Trophoblast cell (in vitro differentiated cells and primary cell): ENCODE measurements at regions not wholly inside any gene's neighbourhood (a gene's known extent, or its start where the extent isn't known, plus 50 kb on each side); places are given as distances from the start of the nearest gene placed in this dataset.

Experiments
- DNase-seq, 2 donors: peaks; one replicate each; pipeline ENCODE4 v3.0.0-alpha.2; 2016
- H2AFZ ChIP-seq: 2 replicates; pipeline ENCODE4 v1.6.1; 2013; ENCODE audit warnings: low read length, moderate library complexity, mild to moderate bottlenecking; ENCODE audit not compliant: insufficient read depth, poor library complexity
- H2AK5ac ChIP-seq: 2 replicates; pipeline ENCODE4 v1.6.1; 2013; ENCODE audit warnings: mild to moderate bottlenecking, low read length
- H2BK120ac ChIP-seq: 2 replicates; pipeline ENCODE4 v1.6.1; 2013; ENCODE audit warnings: low read length, mild to moderate bottlenecking, moderate library complexity; ENCODE audit not compliant: insufficient read depth, poor library complexity
- H2BK12ac ChIP-seq: 2 replicates; pipeline ENCODE4 v1.6.1; 2013; ENCODE audit warnings: mild to moderate bottlenecking, low read length, moderate library complexity
- H2BK5ac ChIP-seq: 2 replicates; pipeline ENCODE4 v1.6.1; 2013; ENCODE audit warnings: low read length, low read depth, moderate library complexity, mild to moderate bottlenecking; ENCODE audit not compliant: poor library complexity
- H3K14ac ChIP-seq: 2 replicates; pipeline ENCODE4 v1.6.1; 2013; ENCODE audit warnings: mild to moderate bottlenecking, low read length
- H3K18ac ChIP-seq: 2 replicates; pipeline ENCODE4 v1.6.1; 2013; ENCODE audit warnings: mild to moderate bottlenecking, low read length
- H3K23ac ChIP-seq: 2 replicates; pipeline ENCODE4 v1.6.1; 2013; ENCODE audit warnings: low read length
- H3K27ac ChIP-seq: 2 replicates; pipeline ENCODE4 v1.5.1; 2013; ENCODE audit warnings: low read depth, mild to moderate bottlenecking, inconsistent platforms, low read length, moderate library complexity
- H3K27me3 ChIP-seq: 2 replicates; pipeline ENCODE4 v1.6.1; 2013; ENCODE audit warnings: inconsistent platforms, mild to moderate bottlenecking, low read length, moderate library complexity; ENCODE audit not compliant: insufficient read depth
- H3K36me3 ChIP-seq, 2 experiments: 1 replicate in 1 of 2; 2 replicates in 1 of 2; pipeline ENCODE4 v1.6.1; 2013; ENCODE audit warnings: low read length in 2 of 2, mild to moderate bottlenecking in 2 of 2, moderate library complexity in 1 of 2; ENCODE audit not compliant: insufficient read depth in 2 of 2, control insufficient read depth in 1 of 2
- H3K4ac ChIP-seq: 2 replicates; pipeline ENCODE4 v1.6.1; 2013; ENCODE audit warnings: low read depth, mild to moderate bottlenecking, low read length, moderate library complexity
- H3K4me1 ChIP-seq, 2 experiments: 1 replicate in 1 of 2; 2 replicates in 1 of 2; pipeline ENCODE4 v1.6.1; 2013; ENCODE audit warnings: low read length in 2 of 2, mild to moderate bottlenecking in 2 of 2, moderate library complexity in 1 of 2; ENCODE audit not compliant: insufficient read depth in 2 of 2, control insufficient read depth in 1 of 2
- H3K4me2 ChIP-seq: 2 replicates; pipeline ENCODE4 v1.6.1; 2013; ENCODE audit warnings: inconsistent platforms, mild to moderate bottlenecking, low read length, moderate library complexity
- H3K4me3 ChIP-seq: 2 replicates; pipeline ENCODE4 v1.5.1; 2013; ENCODE audit warnings: mild to moderate bottlenecking, low read depth, low read length, inconsistent platforms
- H3K79me1 ChIP-seq: one replicate; pipeline ENCODE4 v1.6.1; 2013; ENCODE audit warnings: low read length
- H3K79me2 ChIP-seq: 2 replicates; pipeline ENCODE4 v1.6.1; 2013; ENCODE audit warnings: low read length, mild to moderate bottlenecking; ENCODE audit not compliant: control insufficient read depth, insufficient read depth, poor library complexity
- H3K9ac ChIP-seq: 2 replicates; pipeline ENCODE4 v1.6.1; 2013; ENCODE audit warnings: mild to moderate bottlenecking, low read length
- H3K9me3 ChIP-seq: 2 replicates; pipeline ENCODE4 v1.6.1; 2013; ENCODE audit warnings: low read depth, mild to moderate bottlenecking, control low read depth, inconsistent platforms, low read length; ENCODE audit not compliant: insufficient read depth
- H4K12ac ChIP-seq: 2 replicates; pipeline ENCODE4 v1.6.1; 2013; ENCODE audit warnings: low read depth, mild to moderate bottlenecking, low read length, moderate library complexity
- H4K8ac ChIP-seq: 2 replicates; pipeline ENCODE4 v1.6.1; 2013; ENCODE audit warnings: low read depth, mild to moderate bottlenecking, low read length, moderate library complexity
- H4K91ac ChIP-seq: one replicate; pipeline ENCODE4 v1.6.1; 2013; ENCODE audit warnings: low read depth, mild to moderate bottlenecking, low read length, moderate library complexity
- WGBS: extraction: QIAGEN DNeasy Blood & Tissue Kit; methylation state at CpG from one replicate; pipeline ENCODE4 v1.1.7; 2013; ENCODE audit warnings: missing lambda C conversion rate; ENCODE audit not compliant: insufficient read length, insufficient coverage; ENCODE audit errors: extremely low coverage; 5-methylcytosine and 5-hydroxymethylcytosine counted together

GRCh38 chr10:128475686-128476367 lies 349.6 kb upstream of the MKI67 start:
- Histone ChIP-seq H3K4ac (no peak overlapping the region), H4K12ac (no peak overlapping the region), H3K18ac (no peak overlapping the region), H3K79me1 (no peaks in the 10 kb centered on the region), H3K14ac (no peak overlapping the region), H3K4me2 (no peak overlapping the region), H2BK12ac (no peak overlapping the region), H2AK5ac (no peak overlapping the region), H3K79me2 (no peaks in the 10 kb centered on the region), H3K27me3 (no peaks in the 10 kb centered on the region), H2BK5ac (no peak overlapping the region), H3K4me1 (no peaks in the 10 kb centered on the region), H3K23ac (no peak overlapping the region), H3K36me3 (no peaks in the 10 kb centered on the region), H2BK120ac (no peak overlapping the region), H4K8ac (no peak overlapping the region), H4K91ac (no peak overlapping the region), H3K27ac (no peak overlapping the region), H3K9me3 (peaks cover 4% of the 10 kb centered on the region), H3K4me3 (no peak overlapping the region), H3K9ac (no peak overlapping the region), H2AFZ (no peak overlapping the region)
- WGBS = no CpG with 5 or more reads among the region's 24 CpGs
- DNase-seq = peak; percentile 23 to 37

GRCh38 chr10:128476368-128476725 lies 350.1 kb upstream of the MKI67 start:
- no CpG with 5 or more reads among the region's 7 CpGs for WGBS

GRCh38 chr10:128476845-128477244 lies 350.6 kb upstream of the MKI67 start:
- Histone ChIP-seq H3K4me1 (no peaks in the 10 kb centered on the region), H3K23ac (no peak overlapping the region), H3K4me2 (no peak overlapping the region), H4K8ac (no peak overlapping the region), H2AK5ac (no peak overlapping the region), H4K12ac (no peak overlapping the region), H2BK120ac (no peak overlapping the region), H2BK5ac (no peak overlapping the region), H3K79me1 (no peaks in the 10 kb centered on the region), H3K14ac (no peak overlapping the region), H3K36me3 (no peaks in the 10 kb centered on the region), H3K27ac (no peak overlapping the region), H2BK12ac (no peak overlapping the region), H2AFZ (no peak overlapping the region), H4K91ac (no peak overlapping the region), H3K4ac (no peak overlapping the region), H3K27me3 (no peaks in the 10 kb centered on the region), H3K9me3 (peaks cover 4% of the 10 kb centered on the region), H3K9ac (no peak overlapping the region), H3K4me3 (no peak overlapping the region), H3K18ac (no peak overlapping the region), H3K79me2 (no peaks in the 10 kb centered on the region)
- DNase-seq = peak; percentile 16 to 22
- WGBS = no CpG with 5 or more reads among the region's 4 CpGs

More at GRCh38 chr10:128476368-128476725, 350.1 kb upstream of the MKI67 start:
- Histone ChIP-seq H4K91ac (no peak overlapping the region), H3K4me3 (no peak overlapping the region), H3K23ac (no peak overlapping the region), H2AK5ac (no peak overlapping the region), H3K79me1 (no peaks in the 10 kb centered on the region), H3K14ac (no peak overlapping the region), H2BK12ac (no peak overlapping the region), H2BK5ac (no peak overlapping the region), H4K8ac (no peak overlapping the region), H3K9me3 (peaks cover 4% of the 10 kb centered on the region), H3K36me3 (no peaks in the 10 kb centered on the region), H3K79me2 (no peaks in the 10 kb centered on the region), H3K27ac (no peak overlapping the region), H3K18ac (no peak overlapping the region), H2AFZ (no peak overlapping the region), H3K9ac (no peak overlapping the region), H3K4me1 (no peaks in the 10 kb centered on the region), H2BK120ac (no peak overlapping the region), H3K4ac (no peak overlapping the region), H3K4me2 (no peak overlapping the region), H3K27me3 (no peaks in the 10 kb centered on the region), H4K12ac (no peak overlapping the region)
- DNase-seq = peak; percentile 50 to 81

GRCh38 chr10:128480601-128481000 lies 354.4 kb upstream of the MKI67 start:
- Histone ChIP-seq H2AK5ac (no peak overlapping the region), H3K9ac (no peak overlapping the region), H4K12ac (no peak overlapping the region), H3K4me2 (no peak overlapping the region), H2BK12ac (no peak overlapping the region), H2BK120ac (no peak overlapping the region), H3K4me1 (no peaks in the 10 kb centered on the region), H3K79me2 (no peaks in the 10 kb centered on the region), H4K8ac (no peak overlapping the region), H3K14ac (no peak overlapping the region), H3K18ac (no peak overlapping the region), H4K91ac (no peak overlapping the region), H3K27ac (no peak overlapping the region), H3K27me3 (no peaks in the 10 kb centered on the region), H2AFZ (no peak overlapping the region), H2BK5ac (no peak overlapping the region), H3K9me3 (no peaks in the 10 kb centered on the region), H3K4me3 (no peak overlapping the region), H3K23ac (no peak overlapping the region), H3K36me3 (no peaks in the 10 kb centered on the region), H3K4ac (no peak overlapping the region), H3K79me1 (no peaks in the 10 kb centered on the region)
- DNase-seq = no peak
- no CpG with 5 or more reads among the region's 9 CpGs for WGBS
